ENCODE measurements at regions not wholly inside any gene's neighbourhood (a gene's known extent, or its start where the extent isn't known, plus 50 kb on each side); places are given as distances from the start of the nearest gene placed in this dataset.

GRCh38 chr1:116224111-116224510 lies 112.9 kb downstream of the MAB21L3 start:
- TF ChIP-seq CTCF (IDR thresholded peaks at IDR 0.05), result no peak
- TF ChIP-seq POLR2A (IDR thresholded peaks at IDR 0.05), result no peak

Measured in breast epithelium (tissue), 3 donors.